Natural killer cell treated with Interleukin-12 subunit alpha and Interleukin-12 subunit beta and Interleukin-15 and Interleukin-18, amount 100 ng/mL, for 72 hours (primary cell): ENCODE measurements at regions not wholly inside any gene's neighbourhood (a gene's known extent, or its start where the extent isn't known, plus 50 kb on each side); places are given as distances from the start of the nearest gene placed in this dataset.

ENCODE experiments used
- ATAC-seq, 2 donors: fragments of 150-1000 bp; cut with Tn5 transposase in 1 of 2; sonication (Bioruptor Pico), chemical (Tn5 transposase) in 1 of 2; 2 replicates each; pipeline ENCODE4 v1.10.0; 2021
- DNase-seq: peaks from one replicate; pipeline ENCODE4 v3.0.0; 2022; ENCODE audit warnings: low spot score
- H3K27ac Mint-ChIP-seq, 2 donors: 1 replicate in 1 of 2; 2 replicates in 1 of 2; pipeline ENCODE4 v1.8.0; 2022; ENCODE audit warnings: mixed read lengths in 2 of 2, mild to moderate bottlenecking in 1 of 2, moderate library complexity in 1 of 2
- H3K27me3 Mint-ChIP-seq, 2 donors: 1 replicate in 1 of 2; 2 replicates in 1 of 2; pipeline ENCODE4 v1.8.0; 2022; ENCODE audit warnings: mixed read lengths in 2 of 2
- H3K36me3 Mint-ChIP-seq: one replicate; pipeline ENCODE4 v1.8.0; 2022; ENCODE audit warnings: mixed read lengths
- H3K4me1 Mint-ChIP-seq, 2 donors: 1 replicate in 1 of 2; 2 replicates in 1 of 2; pipeline ENCODE4 v1.8.0; 2022; ENCODE audit warnings: low read depth in 2 of 2, mixed read lengths in 2 of 2, mild to moderate bottlenecking in 1 of 2
- H3K4me3 Mint-ChIP-seq: one replicate; pipeline ENCODE4 v1.8.0; 2022; ENCODE audit warnings: mixed read lengths
- H3K9me3 Mint-ChIP-seq: 2 replicates; pipeline ENCODE4 v1.8.0; 2022; ENCODE audit warnings: mixed read lengths

DNA sequence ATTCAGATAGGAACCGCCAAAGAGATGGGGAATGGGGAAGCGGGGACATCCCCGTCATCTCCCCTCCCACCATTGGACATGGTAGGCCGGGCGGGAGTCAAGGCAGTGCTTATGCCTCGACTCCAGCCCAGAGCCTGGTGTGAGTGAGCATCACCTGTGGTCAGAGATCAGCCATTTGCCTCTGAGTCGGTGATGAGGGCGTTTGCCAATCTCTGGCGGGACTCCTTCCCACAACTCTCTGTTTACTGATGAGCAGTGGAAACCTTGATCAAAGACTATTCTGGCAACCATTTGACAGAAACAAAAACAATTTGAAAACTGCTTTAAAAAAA is 63.9 kb upstream of the HES1 start:
- Mint-ChIP-seq H3K27ac (peak overlapping the region in 1 of 2 donors; percentile 3), H3K4me1 (peaks cover 16 to 24% of the 10 kb centered on the region in 2 donors), H3K27me3 (peaks cover 42 to 61% of the 10 kb centered on the region in 2 donors), H3K9me3 (peaks cover 3% of the 10 kb centered on the region), H3K36me3 (peaks cover 12% of the 10 kb centered on the region), H3K4me3 (peak overlapping the region; percentile 13)
- ATAC-seq (no peak), DNase-seq (no peak)

DNA sequence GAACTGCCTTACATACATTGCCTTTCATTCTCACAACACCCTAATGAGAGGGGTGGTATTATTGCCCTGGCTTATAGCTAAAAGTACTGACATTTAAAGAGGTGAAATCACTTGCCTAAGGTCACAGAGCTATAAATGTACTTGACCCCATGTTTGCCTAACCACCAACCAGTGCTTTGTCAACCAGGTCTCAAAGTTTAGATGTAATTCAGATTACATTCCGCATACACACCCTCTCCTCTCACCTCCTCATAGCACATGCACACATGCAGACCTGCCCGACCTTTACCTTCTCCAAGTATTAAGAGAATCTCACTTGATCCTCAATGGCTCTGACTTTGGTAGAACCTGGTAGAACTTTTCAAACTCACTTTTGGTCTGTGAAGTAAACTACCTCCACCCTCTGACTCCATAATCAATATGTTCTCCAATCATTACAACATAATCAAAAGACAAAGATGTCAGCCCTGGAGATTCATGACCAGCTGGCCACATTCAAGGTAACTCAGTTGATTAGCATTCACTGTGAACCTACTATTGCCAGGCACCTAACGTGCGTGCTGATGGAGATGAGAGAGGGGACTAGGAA is 63.2 kb upstream of the HES1 start:
- Mint-ChIP-seq H3K9me3 (peaks cover 3% of the 10 kb centered on the region), H3K36me3 (peaks cover 6% of the 10 kb centered on the region), H3K4me3 (peak overlapping the region; percentile 13), H3K4me1 (peaks cover 16 to 24% of the 10 kb centered on the region in 2 donors), H3K27me3 (peaks cover 41 to 61% of the 10 kb centered on the region in 2 donors), H3K27ac (peak overlapping the region in 1 of 2 donors; percentile 3)
- no peak for DNase-seq
- no peak for ATAC-seq

DNA sequence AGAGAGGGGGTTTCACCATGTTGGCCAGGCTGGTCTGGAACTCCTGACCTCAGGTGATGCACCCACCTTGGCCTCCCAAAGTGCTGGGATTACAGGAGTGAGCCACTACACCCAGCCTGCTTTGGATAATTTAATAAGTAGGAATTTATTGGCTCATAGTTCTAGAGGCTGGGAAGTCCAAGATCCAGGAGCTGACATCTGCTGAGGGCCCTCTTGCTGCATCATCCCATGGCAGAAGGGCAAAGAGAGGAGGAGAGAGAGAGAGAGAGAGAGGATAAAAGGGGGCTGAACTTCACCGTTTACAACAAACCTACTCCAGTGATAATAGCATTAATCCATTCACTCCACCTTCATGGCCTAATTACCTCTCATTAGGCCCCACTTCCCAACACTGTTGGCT is 62.0 kb upstream of the HES1 start:
- Mint-ChIP-seq H3K4me1 (peaks cover 11 to 22% of the 10 kb centered on the region in 2 donors), H3K27ac (no peak overlapping the region), H3K4me3 (no peak overlapping the region), H3K27me3 (peaks cover 48 to 66% of the 10 kb centered on the region in 2 donors), H3K9me3 (peaks cover 3% of the 10 kb centered on the region), H3K36me3 (no peaks in the 10 kb centered on the region)
- ATAC-seq: no peak
- no peak for DNase-seq

DNA sequence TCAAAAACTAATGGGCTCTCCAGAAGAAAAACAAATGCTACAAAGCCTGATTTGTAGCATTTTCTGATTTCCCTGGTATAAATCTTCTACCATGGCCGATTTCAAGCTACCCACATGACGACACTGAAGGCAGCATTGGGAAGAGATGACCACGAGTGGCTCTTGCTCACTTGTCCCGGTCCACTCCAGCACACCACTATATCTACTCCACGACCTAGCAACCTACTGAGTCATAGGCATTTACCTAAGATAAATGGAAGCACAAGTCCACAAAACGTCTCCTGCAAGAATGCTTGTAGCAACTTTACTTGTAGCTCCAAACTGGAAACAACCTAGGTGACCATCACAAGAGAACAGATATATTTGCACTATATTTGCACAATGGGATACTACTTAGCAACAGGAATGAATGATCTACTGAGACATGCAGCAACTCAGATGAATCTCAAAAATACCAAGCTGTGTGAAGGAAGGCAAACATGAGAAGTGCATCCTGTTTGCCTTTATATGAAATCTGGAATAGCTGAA is 60.8 kb upstream of the HES1 start:
- ATAC-seq: no peak
- no peak for DNase-seq
- H3K4me3 Mint-ChIP-seq: no peak overlapping the region
- H3K27ac Mint-ChIP-seq: no peak overlapping the region
- peaks cover 52 to 66% of the 10 kb centered on the region in 2 donors for H3K27me3 Mint-ChIP-seq
- no peaks in the 10 kb centered on the region for H3K9me3 Mint-ChIP-seq
- H3K36me3 Mint-ChIP-seq: no peaks in the 10 kb centered on the region
- H3K4me1 Mint-ChIP-seq: peaks cover under 1 to 15% of the 10 kb centered on the region in 2 donors

DNA sequence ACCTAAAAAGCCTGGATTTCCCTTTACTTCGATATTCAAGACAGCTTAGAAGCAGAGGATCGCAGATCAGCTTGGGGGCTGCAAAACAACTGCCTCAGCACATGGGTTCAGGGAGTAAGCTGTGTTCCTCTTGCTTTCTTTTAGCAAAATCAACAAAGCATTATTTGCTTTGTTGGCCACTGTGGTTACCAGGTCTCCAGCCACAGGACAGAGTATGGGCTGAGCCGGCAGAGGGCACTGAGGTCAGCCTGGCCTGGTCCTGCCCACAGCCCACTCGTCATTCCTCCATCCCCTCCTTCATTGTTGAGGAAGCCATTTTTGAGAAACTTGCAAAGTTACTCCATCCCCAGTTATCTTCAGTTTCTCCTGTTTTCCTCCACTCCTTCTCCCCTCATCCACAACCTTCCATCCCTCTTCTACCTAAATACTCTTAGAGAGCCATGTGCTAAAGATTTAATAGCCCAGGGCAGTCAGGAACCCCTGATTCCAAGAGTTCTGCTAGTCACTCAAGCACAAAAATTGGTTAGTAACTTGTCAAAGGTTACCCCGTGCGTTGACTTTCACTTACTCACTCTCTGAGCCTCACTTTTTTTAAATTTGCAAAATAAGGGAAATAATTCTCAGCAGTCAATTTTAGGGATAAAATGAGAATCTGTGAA is 60.0 kb upstream of the HES1 start:
- H3K9me3 Mint-ChIP-seq: no peaks in the 10 kb centered on the region
- DNase-seq (no peak), ATAC-seq (no peak)
- H3K36me3 Mint-ChIP-seq: no peaks in the 10 kb centered on the region
- no peak overlapping the region for H3K27ac Mint-ChIP-seq
- H3K4me1 Mint-ChIP-seq: peaks cover 0 to 16% of the 10 kb centered on the region in 2 donors
- H3K27me3 Mint-ChIP-seq: peaks cover 56 to 70% of the 10 kb centered on the region in 2 donors
- H3K4me3 Mint-ChIP-seq: no peak overlapping the region

DNA sequence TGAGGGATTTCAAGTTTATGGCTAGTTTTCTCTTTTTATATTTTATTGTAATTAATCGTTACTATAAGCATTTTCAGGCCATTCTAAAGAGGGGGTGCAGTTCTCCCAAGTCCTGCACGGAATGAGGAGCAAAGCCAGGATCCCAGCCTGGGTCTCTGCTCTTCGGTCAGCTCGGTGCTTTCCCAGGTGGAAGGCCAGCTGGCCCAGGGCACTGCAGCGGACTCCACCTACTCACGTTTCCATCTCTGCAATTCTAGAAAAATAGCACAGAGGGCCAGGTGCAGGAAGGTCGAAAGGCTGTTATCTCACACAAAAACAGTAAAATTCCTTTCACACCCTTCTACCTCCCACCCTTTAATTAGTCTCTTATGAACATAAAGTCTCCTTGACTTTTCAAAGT is 59.5 kb upstream of the HES1 start:
- Mint-ChIP-seq H3K27ac (no peak overlapping the region), H3K4me3 (no peak overlapping the region), H3K9me3 (no peaks in the 10 kb centered on the region), H3K27me3 (peaks cover 57 to 73% of the 10 kb centered on the region in 2 donors), H3K36me3 (no peaks in the 10 kb centered on the region), H3K4me1 (peaks cover 0 to 15% of the 10 kb centered on the region in 2 donors)
- DNase-seq (no peak), ATAC-seq (no peak)

DNA sequence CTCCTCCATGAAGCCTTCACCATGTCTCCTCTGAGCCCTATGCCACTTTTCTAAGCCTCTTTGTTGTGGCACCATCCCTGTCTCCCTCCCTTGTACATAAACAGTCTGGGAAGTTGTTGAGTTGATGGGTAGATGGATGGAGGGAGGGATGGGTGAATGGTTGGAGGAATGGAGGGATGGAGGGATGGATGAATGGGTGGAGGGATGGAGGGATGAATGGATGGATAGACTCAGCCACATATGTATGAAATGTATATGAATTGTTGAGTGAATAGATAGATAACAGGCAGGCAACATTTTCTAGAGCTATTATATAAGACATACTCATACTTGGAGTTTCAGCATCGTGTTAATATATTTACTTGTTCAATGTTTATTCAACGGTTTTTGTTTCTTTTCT is 58.3 kb upstream of the HES1 start:
- Mint-ChIP-seq H3K36me3 (no peaks in the 10 kb centered on the region), H3K4me1 (peaks cover 0 to 13% of the 10 kb centered on the region in 2 donors), H3K27me3 (peaks cover 56 to 71% of the 10 kb centered on the region in 2 donors), H3K9me3 (no peaks in the 10 kb centered on the region), H3K27ac (no peak overlapping the region), H3K4me3 (no peak overlapping the region)
- DNase-seq (peak; percentile 28), ATAC-seq (no peak)

DNA sequence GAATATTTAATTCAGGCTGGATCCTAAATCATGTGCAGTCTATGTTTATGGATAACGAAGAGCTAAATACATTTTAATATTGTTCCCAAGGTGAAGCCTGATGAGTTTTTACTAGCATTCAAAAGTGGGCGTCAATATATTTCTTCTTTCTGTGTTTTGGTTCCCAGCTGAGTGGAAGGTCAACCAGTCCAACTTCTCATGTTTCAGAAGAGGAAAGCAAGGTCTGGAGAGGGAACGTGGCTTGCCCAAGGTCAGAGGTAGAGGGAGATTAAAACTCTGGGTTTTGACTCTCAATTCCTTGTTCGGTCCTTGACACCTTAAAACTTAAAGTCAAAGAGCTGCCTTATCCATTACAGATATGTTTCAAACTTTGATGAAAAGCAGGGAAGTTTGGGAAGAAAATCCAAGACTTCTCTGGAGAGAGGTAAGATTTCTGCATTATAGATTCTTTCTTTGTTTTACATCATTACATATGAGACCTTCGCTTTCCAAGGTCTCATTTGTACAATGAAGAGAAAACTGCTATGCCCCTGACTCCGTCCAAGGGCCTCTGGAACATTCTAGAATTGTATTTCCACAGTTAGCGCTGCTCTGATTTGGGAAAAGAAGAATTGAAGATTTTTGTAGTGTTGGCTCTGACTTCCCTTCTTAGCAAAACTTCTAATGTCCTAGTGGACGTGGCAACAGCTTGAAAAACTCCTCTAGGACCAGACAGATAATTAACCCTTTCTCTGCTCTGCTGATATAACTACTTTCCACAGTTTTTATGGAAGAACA is 57.7 kb upstream of the HES1 start:
- peaks cover 56 to 71% of the 10 kb centered on the region in 2 donors for H3K27me3 Mint-ChIP-seq
- H3K4me1 Mint-ChIP-seq: peaks cover 0 to 10% of the 10 kb centered on the region in 2 donors
- ATAC-seq: no peak
- H3K36me3 Mint-ChIP-seq: no peaks in the 10 kb centered on the region
- no peaks in the 10 kb centered on the region for H3K9me3 Mint-ChIP-seq
- no peak overlapping the region for H3K4me3 Mint-ChIP-seq
- DNase-seq: no peak
- H3K27ac Mint-ChIP-seq: no peak overlapping the region

DNA sequence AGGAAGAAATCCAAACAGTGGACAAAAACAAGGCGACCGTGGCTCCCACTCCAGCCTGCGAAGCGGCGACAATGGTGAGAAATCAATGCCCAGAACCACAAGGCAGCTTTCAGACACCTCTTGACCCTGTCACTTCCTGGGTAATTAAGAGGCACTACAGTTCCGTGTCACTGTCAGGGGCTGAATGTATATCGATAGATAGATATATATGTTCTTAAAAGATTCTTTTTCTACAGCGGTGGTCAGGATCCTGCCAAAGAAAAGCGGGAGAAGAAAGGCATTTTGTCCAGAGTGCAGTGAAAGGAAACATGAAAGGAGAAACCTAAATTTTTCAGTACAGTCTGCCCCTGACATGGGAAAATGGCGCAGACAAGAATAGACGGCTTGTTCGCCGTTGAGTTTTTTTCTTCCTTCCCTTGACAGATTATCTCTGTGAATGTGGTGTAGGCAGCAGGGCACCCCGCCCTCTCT is 56.2 kb upstream of the HES1 start:
- H3K36me3 Mint-ChIP-seq: no peaks in the 10 kb centered on the region
- peaks cover 53 to 62% of the 10 kb centered on the region in 2 donors for H3K27me3 Mint-ChIP-seq
- H3K27ac Mint-ChIP-seq: no peak overlapping the region
- DNase-seq: peak; percentile 20
- H3K9me3 Mint-ChIP-seq: no peaks in the 10 kb centered on the region
- ATAC-seq: no peak
- H3K4me1 Mint-ChIP-seq: peaks cover 0 to 18% of the 10 kb centered on the region in 2 donors
- no peak overlapping the region for H3K4me3 Mint-ChIP-seq

DNA sequence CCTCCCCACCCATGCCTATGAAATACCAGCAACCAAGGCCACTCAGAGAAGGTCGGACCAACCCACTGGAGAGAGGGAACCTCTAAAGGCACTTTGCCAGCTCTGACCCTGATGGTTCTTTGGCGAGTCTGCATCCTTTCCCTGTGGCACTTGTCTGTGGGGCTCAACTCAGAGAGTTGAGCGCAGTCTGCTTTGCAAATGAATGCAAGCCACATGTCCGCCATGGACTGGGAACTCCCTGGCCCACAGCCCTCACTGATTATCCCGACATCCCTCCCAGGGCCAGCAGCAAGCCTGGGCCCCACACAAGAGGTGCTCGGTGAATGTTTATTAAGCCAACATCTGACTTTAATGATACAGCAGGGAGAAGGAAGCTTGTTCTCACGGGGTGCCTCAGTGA is 55.5 kb upstream of the HES1 start:
- no peak for DNase-seq
- no peak overlapping the region for H3K4me3 Mint-ChIP-seq
- no peaks in the 10 kb centered on the region for H3K36me3 Mint-ChIP-seq
- H3K27me3 Mint-ChIP-seq: peaks cover 48 to 55% of the 10 kb centered on the region in 2 donors
- ATAC-seq: no peak
- H3K27ac Mint-ChIP-seq: no peak overlapping the region
- no peaks in the 10 kb centered on the region for H3K9me3 Mint-ChIP-seq
- peaks cover 0 to 14% of the 10 kb centered on the region in 2 donors for H3K4me1 Mint-ChIP-seq

DNA sequence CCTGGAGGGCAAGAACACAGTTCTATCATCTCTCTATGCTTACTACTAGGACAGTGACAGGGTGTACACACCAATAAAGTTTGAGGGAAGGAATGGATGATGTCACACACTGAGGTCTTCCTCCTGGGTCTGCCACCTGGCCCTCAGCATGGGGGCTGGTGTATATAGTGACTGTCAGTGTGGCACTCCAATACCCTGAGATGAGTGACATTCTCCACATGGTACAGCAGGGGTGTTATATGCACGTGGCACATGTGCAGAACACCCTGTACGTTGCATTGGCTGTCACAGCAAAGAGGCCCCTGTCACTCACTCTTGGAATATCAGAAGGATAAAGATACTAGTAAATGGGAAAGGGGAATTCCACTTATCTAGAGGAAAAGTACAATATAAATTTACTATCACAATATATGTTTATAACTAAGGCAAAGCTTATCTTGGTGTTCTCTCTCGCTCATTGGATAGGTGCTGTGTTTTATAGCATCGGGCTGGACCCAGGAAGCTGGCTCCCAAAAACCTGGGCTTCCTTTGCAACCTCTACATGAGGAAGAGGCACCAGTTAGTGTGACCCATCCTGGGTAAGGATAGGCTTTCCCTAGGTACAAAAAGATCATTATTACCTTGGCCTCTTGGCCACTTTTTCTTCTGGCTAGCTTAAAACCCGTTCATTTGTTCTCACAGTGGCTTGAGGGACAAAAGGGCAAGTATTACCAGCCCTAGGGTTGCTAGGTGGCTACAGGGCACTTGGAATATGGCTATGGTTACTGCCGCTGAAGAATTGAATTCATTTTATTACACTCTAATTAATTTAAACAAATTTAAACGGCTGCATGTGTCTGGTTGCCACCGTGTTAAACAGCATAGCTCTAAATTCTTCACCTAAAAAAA is 54.8 kb upstream of the HES1 start:
- DNase-seq (no peak), ATAC-seq (no peak)
- H3K36me3 Mint-ChIP-seq: no peaks in the 10 kb centered on the region
- peaks cover 44 to 56% of the 10 kb centered on the region in 2 donors for H3K27me3 Mint-ChIP-seq
- H3K4me1 Mint-ChIP-seq: peaks cover 0 to 13% of the 10 kb centered on the region in 2 donors
- H3K27ac Mint-ChIP-seq: no peak overlapping the region
- no peak overlapping the region for H3K4me3 Mint-ChIP-seq
- H3K9me3 Mint-ChIP-seq: no peaks in the 10 kb centered on the region

DNA sequence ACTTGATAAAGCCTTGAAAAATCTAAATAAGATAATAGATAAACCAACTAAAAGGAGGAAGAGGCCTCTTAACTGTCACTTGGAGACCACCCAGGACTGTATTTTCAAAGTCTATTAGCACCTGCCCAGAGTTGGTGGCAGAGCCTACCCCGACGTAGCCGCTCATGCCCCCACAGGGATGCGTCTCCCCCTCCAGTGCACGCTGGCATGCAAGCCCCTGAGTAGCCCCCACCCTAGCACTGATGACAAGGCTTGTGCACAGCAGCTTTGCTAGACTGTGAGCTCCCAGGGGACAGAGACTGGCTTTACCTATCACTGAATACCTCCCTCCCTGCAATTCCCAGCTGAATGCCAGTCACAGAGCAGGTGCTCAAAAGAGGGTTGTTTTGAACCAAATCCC is 54.1 kb upstream of the HES1 start:
- no peak for ATAC-seq
- Mint-ChIP-seq H3K27ac (no peak overlapping the region), H3K4me1 (peaks cover 0 to 13% of the 10 kb centered on the region in 2 donors), H3K27me3 (peaks cover 44 to 57% of the 10 kb centered on the region in 2 donors), H3K36me3 (no peaks in the 10 kb centered on the region), H3K9me3 (no peaks in the 10 kb centered on the region), H3K4me3 (no peak overlapping the region)
- DNase-seq: no peak
